ENCODE measurements at regions not wholly inside any gene's neighbourhood (a gene's known extent, or its start where the extent isn't known, plus 50 kb on each side); places are given as distances from the start of the nearest gene placed in this dataset.

- Histone ChIP-seq H3K9me3 (no peaks in the 10 kb centered on the region), H3K36me3 (no peaks in the 10 kb centered on the region), H3K4me1 (no peaks in the 10 kb centered on the region), H3K27me3 (no peaks in the 10 kb centered on the region), H3K4me3 (ENCODE audit: low read depth, low read length) (no peak overlapping the region)
- no peak for TF ChIP-seq CTCF (IDR thresholded peaks at IDR 0.05; ENCODE audit: low read depth, low read length)
- DNase-seq = no peak
Measured at GRCh38 chr2:224166654-224167053, 127.6 kb upstream of the SERPINE2 start.

GRCh38 chr2:224165901-224166319, 126.8 kb upstream of the SERPINE2 start:
- H3K4me3 ChIP-seq (ENCODE audit: low read depth, low read length) = no peak overlapping the region
- no peaks in the 10 kb centered on the region for H3K9me3 ChIP-seq
- DNase-seq = no peak
- no peak for TF ChIP-seq CTCF (IDR thresholded peaks at IDR 0.05; ENCODE audit: low read depth, low read length)
- H3K36me3 ChIP-seq = no peaks in the 10 kb centered on the region
- no peaks in the 10 kb centered on the region for H3K27me3 ChIP-seq
- no peaks in the 10 kb centered on the region for H3K4me1 ChIP-seq

GRCh38 chr2:224163566-224164307, 124.7 kb upstream of the SERPINE2 start:
- Histone ChIP-seq H3K36me3 (no peaks in the 10 kb centered on the region), H3K4me1 (no peaks in the 10 kb centered on the region), H3K9me3 (no peaks in the 10 kb centered on the region), H3K4me3 (ENCODE audit: low read depth, low read length) (no peak overlapping the region), H3K27me3 (no peaks in the 10 kb centered on the region)
- TF ChIP-seq CTCF (IDR thresholded peaks at IDR 0.05; ENCODE audit: low read depth, low read length) = no peak
- no peak for DNase-seq

GRCh38 chr2:224162122-224162521, 123.0 kb upstream of the SERPINE2 start:
- no peaks in the 10 kb centered on the region for H3K4me1 ChIP-seq
- no peak overlapping the region for H3K4me3 ChIP-seq (ENCODE audit: low read depth, low read length)
- H3K36me3 ChIP-seq = no peaks in the 10 kb centered on the region

GRCh38 chr2:224161712-224162111, 122.6 kb upstream of the SERPINE2 start:
- H3K4me3 ChIP-seq (ENCODE audit: low read depth, low read length) = no peak overlapping the region
- no peak for TF ChIP-seq CTCF (IDR thresholded peaks at IDR 0.05; ENCODE audit: low read depth, low read length)
- DNase-seq = no peak
- H3K27me3 ChIP-seq = no peaks in the 10 kb centered on the region
- no peaks in the 10 kb centered on the region for H3K4me1 ChIP-seq
- H3K9me3 ChIP-seq = no peaks in the 10 kb centered on the region
- H3K36me3 ChIP-seq = no peaks in the 10 kb centered on the region

More at GRCh38 chr2:224162122-224162521, 123.0 kb upstream of the SERPINE2 start:
- TF ChIP-seq CTCF (IDR thresholded peaks at IDR 0.05; ENCODE audit: low read depth, low read length) = no peak
- DNase-seq = no peak
- H3K9me3 ChIP-seq = no peaks in the 10 kb centered on the region
- H3K27me3 ChIP-seq = no peaks in the 10 kb centered on the region

GRCh38 chr2:224160917-224161316, 121.8 kb upstream of the SERPINE2 start:
- no peak for DNase-seq
- no peak overlapping the region for H3K4me3 ChIP-seq (ENCODE audit: low read depth, low read length)
- H3K36me3 ChIP-seq = no peaks in the 10 kb centered on the region
- no peaks in the 10 kb centered on the region for H3K9me3 ChIP-seq
- no peak for TF ChIP-seq CTCF (IDR thresholded peaks at IDR 0.05; ENCODE audit: low read depth, low read length)
- H3K4me1 ChIP-seq = no peaks in the 10 kb centered on the region
- no peaks in the 10 kb centered on the region for H3K27me3 ChIP-seq

Data from BE2C (cell line).